ENCODE measurements at regions not wholly inside any gene's neighbourhood (a gene's known extent, or its start where the extent isn't known, plus 50 kb on each side); places are given as distances from the start of the nearest gene placed in this dataset.
A peak's percentile ranks its signal among the peaks of the same experiment; 100 is the strongest.

DNA sequence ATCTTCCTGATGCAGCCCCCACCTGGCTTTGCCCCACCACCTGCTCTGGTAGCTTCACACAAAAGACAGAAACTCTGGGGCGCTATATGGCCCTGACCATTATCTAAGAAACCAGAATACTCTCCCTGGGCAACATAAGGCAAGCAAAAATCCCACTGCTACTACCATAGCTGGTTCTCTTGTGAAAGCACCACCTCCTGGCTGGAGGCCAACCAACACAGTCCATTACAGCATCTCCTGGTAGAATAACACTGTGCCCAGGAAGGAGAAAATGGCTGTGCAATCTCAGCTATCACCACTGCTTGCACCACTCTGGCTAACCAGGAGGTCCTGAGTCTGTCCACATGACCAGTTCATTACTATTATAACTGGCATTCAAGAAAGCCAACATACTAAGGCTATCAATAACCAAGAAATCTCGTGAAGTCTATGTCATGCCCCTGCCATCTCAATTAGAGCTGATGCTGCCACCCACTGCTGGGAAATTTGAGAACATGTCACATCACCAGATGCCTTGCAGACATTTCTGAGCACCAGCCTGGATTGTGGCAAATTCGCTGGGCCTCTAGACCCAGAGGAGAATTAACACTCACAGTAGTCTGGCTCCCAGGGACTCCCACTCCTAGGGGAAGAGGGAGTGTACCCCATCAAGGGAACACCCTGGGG lies 1114.8 kb downstream of the ROBO2 start:
- H3K9me3 ChIP-seq = no peaks in the 10 kb centered on the region
- no peaks in the 10 kb centered on the region for H3K36me3 ChIP-seq
- H3K27ac ChIP-seq = no peak overlapping the region
- H3K4me3 ChIP-seq = no peak overlapping the region
- no peaks in the 10 kb centered on the region for H3K27me3 ChIP-seq
- TF ChIP-seq, protein P1, sequence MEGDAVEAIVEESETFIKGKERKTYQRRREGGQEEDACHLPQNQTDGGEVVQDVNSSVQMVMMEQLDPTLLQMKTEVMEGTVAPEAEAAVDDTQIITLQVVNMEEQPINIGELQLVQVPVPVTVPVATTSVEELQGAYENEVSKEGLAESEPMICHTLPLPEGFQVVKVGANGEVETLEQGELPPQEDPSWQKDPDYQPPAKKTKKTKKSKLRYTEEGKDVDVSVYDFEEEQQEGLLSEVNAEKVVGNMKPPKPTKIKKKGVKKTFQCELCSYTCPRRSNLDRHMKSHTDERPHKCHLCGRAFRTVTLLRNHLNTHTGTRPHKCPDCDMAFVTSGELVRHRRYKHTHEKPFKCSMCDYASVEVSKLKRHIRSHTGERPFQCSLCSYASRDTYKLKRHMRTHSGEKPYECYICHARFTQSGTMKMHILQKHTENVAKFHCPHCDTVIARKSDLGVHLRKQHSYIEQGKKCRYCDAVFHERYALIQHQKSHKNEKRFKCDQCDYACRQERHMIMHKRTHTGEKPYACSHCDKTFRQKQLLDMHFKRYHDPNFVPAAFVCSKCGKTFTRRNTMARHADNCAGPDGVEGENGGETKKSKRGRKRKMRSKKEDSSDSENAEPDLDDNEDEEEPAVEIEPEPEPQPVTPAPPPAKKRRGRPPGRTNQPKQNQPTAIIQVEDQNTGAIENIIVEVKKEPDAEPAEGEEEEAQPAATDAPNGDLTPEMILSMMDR (IDR thresholded peaks at IDR 0.05) = peak in 1 of 2 donors; percentile 41
- no peaks in the 10 kb centered on the region for H3K4me1 ChIP-seq
- DNase-seq (ENCODE audit: low spot score) = no peak

DNA sequence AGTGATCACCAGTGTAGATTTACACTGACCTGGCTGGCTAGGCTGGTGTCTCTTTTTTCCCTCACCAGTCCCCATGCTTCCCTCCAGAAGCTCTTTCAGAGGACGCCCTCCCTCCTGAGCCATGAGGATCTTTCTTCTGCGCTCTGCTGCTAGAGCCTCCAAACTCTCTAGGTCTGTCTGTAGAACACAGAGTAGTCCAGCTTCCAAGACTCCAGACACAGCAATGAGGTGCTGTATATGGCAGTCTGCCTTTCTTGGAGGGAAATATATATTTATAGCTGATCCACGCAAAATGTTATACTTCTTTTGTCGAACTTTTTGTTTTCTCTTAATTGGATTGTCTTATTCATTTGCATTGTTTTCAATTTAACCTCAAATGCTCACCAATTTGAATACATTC lies 1121.8 kb downstream of the ROBO2 start:
- H3K9me3 ChIP-seq = no peaks in the 10 kb centered on the region
- H3K4me1 ChIP-seq = no peaks in the 10 kb centered on the region
- TF ChIP-seq, protein P1 (IDR thresholded peaks at IDR 0.05) = no peak
- H3K27me3 ChIP-seq = no peaks in the 10 kb centered on the region
- no peaks in the 10 kb centered on the region for H3K36me3 ChIP-seq
- H3K4me3 ChIP-seq = no peak overlapping the region
- no peak overlapping the region for H3K27ac ChIP-seq
- no peak for DNase-seq (ENCODE audit: low spot score)

DNA sequence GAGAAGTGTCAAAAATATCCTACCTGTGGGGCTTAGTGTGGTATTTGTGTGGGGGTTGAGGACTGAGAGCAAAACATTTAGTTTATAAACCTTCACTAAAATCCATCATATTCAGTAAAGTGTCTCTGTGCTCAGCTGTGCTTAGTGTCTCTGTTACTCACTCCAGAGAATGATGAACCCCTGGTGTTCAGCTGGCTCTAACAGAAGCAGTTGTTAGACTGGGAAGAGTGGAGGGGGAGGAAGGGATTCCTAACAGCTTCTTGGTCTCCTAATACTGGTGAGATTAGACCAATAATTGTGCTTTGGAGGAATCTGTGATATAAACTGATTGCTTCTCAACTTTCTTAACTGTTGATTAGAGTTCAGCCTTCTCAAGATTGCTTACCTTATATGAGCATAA lies 1123.5 kb downstream of the ROBO2 start:
- Histone ChIP-seq H3K4me3 (no peak overlapping the region), H3K27ac (no peak overlapping the region), H3K9me3 (no peaks in the 10 kb centered on the region), H3K4me1 (no peaks in the 10 kb centered on the region), H3K36me3 (no peaks in the 10 kb centered on the region), H3K27me3 (no peaks in the 10 kb centered on the region)
- DNase-seq (ENCODE audit: low spot score) = no peak
- TF ChIP-seq, protein P1 (IDR thresholded peaks at IDR 0.05) = no peak

DNA sequence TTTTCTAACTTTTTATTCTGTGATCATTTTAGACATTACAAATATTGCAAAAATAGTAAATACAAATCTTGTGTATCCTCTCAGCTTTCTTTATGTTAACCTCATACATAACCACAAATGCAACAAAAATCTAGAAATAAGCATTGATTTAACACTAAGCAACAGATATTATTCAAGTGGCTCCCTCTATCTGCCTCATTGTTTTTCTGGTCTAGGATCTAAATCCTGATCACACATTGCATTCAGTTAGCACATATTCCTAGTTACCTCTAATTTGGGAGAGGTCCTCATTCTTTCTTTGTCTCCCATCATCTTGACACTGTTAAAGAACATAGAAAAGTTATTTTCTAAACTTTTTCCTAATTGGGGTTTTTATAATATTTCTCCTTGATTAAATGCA lies 1126.0 kb downstream of the ROBO2 start:
- H3K27ac ChIP-seq = no peak overlapping the region
- no peaks in the 10 kb centered on the region for H3K36me3 ChIP-seq
- no peak for DNase-seq (ENCODE audit: low spot score)
- no peaks in the 10 kb centered on the region for H3K4me1 ChIP-seq
- no peak overlapping the region for H3K4me3 ChIP-seq
- TF ChIP-seq, protein P1 (IDR thresholded peaks at IDR 0.05) = peak in 1 of 2 donors; percentile 44
- no peaks in the 10 kb centered on the region for H3K9me3 ChIP-seq
- H3K27me3 ChIP-seq = no peaks in the 10 kb centered on the region

DNA sequence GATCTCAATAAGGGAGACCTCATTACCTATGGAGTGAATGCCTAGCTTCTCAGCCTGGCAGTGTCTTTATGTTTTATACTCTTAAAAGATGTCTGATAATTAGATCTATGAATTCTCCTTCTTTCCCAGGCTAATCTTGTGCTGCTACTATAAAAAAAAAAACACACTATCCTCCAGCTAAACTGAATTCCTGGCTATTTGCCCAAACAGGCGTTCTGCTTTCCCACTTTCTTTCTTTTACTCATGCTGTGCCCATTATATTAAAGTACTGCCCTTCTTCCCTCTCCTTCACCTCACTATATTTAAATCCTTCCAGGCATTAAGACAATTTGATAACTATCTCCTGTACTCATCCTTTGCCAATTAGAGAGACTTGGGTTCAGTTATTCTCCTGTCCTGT lies 1134.9 kb downstream of the ROBO2 start:
- no peak overlapping the region for H3K4me3 ChIP-seq
- no peaks in the 10 kb centered on the region for H3K9me3 ChIP-seq
- no peak for DNase-seq (ENCODE audit: low spot score)
- H3K27me3 ChIP-seq = no peaks in the 10 kb centered on the region
- no peak overlapping the region for H3K27ac ChIP-seq
- no peaks in the 10 kb centered on the region for H3K36me3 ChIP-seq
- no peaks in the 10 kb centered on the region for H3K4me1 ChIP-seq
- TF ChIP-seq, protein P1 (IDR thresholded peaks at IDR 0.05) = no peak

DNA sequence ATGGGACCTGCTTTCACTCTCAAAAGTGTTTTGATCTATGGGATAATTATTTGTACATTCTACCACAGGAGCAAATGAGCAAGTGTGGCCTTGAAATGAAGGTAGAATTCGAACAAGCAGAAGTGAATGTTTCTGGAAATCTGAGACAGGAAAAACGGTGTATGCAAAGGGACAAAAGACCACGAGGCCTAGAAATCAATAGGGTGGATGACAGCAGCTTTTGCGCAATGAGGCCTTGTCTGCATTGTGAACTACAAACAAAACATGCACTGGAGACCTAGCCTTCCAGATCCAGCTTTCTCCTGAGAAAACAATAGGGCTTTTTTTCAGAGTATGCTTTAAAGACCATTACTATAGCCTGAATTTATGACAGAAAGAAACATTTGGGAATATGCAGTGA lies 1137.0 kb downstream of the ROBO2 start:
- no peak overlapping the region for H3K4me3 ChIP-seq
- H3K36me3 ChIP-seq = no peaks in the 10 kb centered on the region
- no peak overlapping the region for H3K27ac ChIP-seq
- H3K9me3 ChIP-seq = no peaks in the 10 kb centered on the region
- H3K27me3 ChIP-seq = no peaks in the 10 kb centered on the region
- TF ChIP-seq, protein P1 (IDR thresholded peaks at IDR 0.05) = no peak
- no peak for DNase-seq (ENCODE audit: low spot score)
- no peaks in the 10 kb centered on the region for H3K4me1 ChIP-seq

Data from right atrium auricular region (tissue), 2 donors.